C4-2B (cell line): ENCODE measurements at regions not wholly inside any gene's neighbourhood (a gene's known extent, or its start where the extent isn't known, plus 50 kb on each side); places are given as distances from the start of the nearest gene placed in this dataset.

Source experiments
- H3K27ac ChIP-seq: fragments of 450-650 bp; 2 replicates; pipeline ENCODE4 v1.5.1; 2017
- ZFX ChIP-seq: fragments of 450-650 bp; IDR thresholded peaks from 2 replicates; pipeline ENCODE4 v1.6.1; 2017
- TF ChIP-seq, protein P1 (sequence below): fragments of 450-650 bp; conservative IDR thresholded peaks from 2 replicates; pipeline ENCODE4 v1.5.1; 2017; ENCODE audit warnings: mild to moderate bottlenecking

DNA sequence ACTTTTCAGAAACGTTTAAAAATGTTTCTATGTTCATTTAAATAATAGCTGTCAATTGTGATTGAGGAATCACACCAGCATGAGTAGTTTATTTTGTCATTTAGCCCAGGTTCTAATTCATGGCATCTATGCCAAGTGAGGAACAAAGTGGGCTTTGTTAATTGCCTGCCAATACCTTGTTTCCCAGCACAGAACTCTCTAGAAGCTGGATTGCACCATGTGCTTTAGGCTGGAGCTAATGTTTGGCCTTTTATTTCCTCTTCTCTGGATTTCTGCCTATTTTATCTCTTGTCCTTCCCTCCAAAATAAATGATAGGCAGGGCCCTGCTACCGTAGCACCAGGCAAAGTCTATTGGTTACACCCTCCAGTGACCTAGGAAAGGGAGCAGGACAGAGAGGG is 109.9 kb upstream of the ITGB1 start:
- TF ChIP-seq ZFX, result no peak
- TF ChIP-seq, protein P1, sequence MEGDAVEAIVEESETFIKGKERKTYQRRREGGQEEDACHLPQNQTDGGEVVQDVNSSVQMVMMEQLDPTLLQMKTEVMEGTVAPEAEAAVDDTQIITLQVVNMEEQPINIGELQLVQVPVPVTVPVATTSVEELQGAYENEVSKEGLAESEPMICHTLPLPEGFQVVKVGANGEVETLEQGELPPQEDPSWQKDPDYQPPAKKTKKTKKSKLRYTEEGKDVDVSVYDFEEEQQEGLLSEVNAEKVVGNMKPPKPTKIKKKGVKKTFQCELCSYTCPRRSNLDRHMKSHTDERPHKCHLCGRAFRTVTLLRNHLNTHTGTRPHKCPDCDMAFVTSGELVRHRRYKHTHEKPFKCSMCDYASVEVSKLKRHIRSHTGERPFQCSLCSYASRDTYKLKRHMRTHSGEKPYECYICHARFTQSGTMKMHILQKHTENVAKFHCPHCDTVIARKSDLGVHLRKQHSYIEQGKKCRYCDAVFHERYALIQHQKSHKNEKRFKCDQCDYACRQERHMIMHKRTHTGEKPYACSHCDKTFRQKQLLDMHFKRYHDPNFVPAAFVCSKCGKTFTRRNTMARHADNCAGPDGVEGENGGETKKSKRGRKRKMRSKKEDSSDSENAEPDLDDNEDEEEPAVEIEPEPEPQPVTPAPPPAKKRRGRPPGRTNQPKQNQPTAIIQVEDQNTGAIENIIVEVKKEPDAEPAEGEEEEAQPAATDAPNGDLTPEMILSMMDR, result no peak
- H3K27ac ChIP-seq, result no peak overlapping the region

GRCh38 chr10:33067481-33067880 is 109.5 kb upstream of the ITGB1 start:
- TF ChIP-seq, protein P1, result no peak
- no peak for TF ChIP-seq ZFX
- no peak overlapping the region for H3K27ac ChIP-seq

- no peak for TF ChIP-seq ZFX
- TF ChIP-seq, protein P1, result peak; percentile 5; the same call in 1 of the 2 replicates
- no peak overlapping the region for H3K27ac ChIP-seq
Measured at GRCh38 chr10:33066558-33067236, 108.7 kb upstream of the ITGB1 start.

DNA sequence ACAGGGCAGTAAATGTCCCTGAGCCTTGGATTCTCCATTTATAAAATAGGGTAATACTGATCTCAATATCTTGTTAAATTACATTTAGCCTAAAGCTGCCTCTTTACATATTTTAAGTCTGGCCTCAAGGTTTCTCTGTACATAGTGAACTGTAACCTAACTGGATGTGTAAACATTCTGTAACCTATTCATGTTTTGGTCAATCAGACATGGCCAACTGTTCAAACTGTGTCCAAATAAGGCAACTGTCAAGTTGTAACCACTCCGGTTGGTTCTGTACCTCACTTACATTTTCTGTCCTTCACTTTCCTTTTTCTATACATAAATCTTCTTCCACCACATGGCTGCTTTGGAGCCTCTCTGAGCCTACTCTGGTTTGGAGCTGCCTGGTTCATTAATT is 107.1 kb upstream of the ITGB1 start:
- TF ChIP-seq ZFX, result no peak
- TF ChIP-seq, protein P1, result no peak
- H3K27ac ChIP-seq, result no peak overlapping the region

GRCh38 chr10:33064706-33065105 is 106.7 kb upstream of the ITGB1 start:
- TF ChIP-seq, protein P1, result no peak
- TF ChIP-seq ZFX, result no peak
- H3K27ac ChIP-seq, result no peak overlapping the region

DNA sequence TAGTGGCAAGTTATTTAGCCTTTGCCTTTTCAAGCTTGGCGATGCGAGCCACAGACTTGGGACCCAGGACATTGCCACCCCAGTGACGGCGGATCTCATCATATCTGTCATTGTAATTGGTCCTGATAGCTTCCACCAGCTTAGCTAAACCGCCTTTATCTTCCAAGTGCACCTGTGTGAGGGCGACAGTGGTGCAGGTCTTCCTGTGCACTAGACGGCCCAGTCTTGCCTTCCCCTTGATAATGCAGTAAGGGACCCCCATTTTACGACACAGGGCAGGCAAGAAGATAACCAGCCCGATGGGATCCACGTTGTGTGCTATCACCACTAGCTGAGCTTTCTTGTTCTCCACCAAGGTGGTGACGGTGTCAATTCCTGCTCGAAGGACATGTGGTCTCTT is 99.6 kb upstream of the ITGB1 start:
- no peak overlapping the region for H3K27ac ChIP-seq
- TF ChIP-seq ZFX, result no peak
- TF ChIP-seq, protein P1, result no peak

DNA sequence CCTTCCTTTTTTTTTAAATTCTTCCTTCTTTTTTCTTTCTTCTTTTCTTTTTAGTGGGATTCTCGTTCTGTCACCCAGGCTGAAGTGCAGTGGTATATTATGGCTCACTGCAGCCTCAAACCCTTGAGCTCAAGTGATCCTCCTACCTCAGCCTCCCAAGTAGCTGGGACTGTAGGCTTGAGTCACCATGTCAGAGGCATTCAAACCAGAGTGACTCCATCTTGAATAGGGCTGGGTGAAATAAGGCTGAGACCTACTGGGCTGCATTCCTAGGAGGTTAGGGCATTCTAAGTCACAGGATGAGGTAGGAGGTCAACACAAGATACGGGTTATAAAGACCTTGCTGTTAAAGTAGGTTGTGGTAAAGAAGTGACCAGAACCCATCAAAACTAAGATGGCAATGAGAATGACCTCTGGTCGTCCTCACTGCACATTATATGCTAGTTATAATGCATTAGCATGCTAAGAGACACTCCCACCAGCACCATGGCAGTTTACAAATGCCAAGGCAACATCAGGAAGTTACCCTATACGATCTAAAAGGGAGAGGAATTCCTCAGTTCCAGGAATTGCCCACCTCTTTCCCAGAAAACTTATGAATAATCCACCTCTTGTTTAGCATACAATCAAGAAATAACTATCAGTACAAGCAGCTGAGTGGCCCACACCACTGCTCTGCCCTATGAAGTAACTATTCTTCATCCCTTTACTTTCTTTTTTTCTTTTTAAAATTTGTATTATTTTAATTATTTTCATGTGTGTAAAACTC is 99.0 kb upstream of the ITGB1 start:
- H3K27ac ChIP-seq, result no peak overlapping the region
- no peak for TF ChIP-seq ZFX
- TF ChIP-seq, protein P1, result no peak
